ENCODE measurements at regions not wholly inside any gene's neighbourhood (a gene's known extent, or its start where the extent isn't known, plus 50 kb on each side); places are given as distances from the start of the nearest gene placed in this dataset.

- no peak overlapping the region for H3K4me3 Mint-ChIP-seq
- Histone ChIP-seq H3K27me3 (ENCODE audit: control insufficient read depth, insufficient read depth, low read length) (no peaks in the 10 kb centered on the region), H3K9me3 (ENCODE audit: control insufficient read depth, insufficient read depth, low read length) (no peaks in the 10 kb centered on the region), H3K36me3 (ENCODE audit: control insufficient read depth, insufficient read depth, low read length) (no peaks in the 10 kb centered on the region), H3K4me1 (ENCODE audit: control insufficient read depth, insufficient read depth, low read length) (no peaks in the 10 kb centered on the region), H3K4me3 (ENCODE audit: low read length) (no peak overlapping the region), H3K27ac (ENCODE audit: low read length) (no peak overlapping the region)
- DNase-seq (no peak), ATAC-seq (no peak)
- intact Hi-C loops (cut with micrococcal nuclease): no loop called here
- peaks cover 20 to 54% of the 10 kb centered on the region in 2 donors for H3K27me3 Mint-ChIP-seq (ENCODE audit: low read depth in 2 of 2)
- 84% methylated on average over 6 of the region's 7 CpGs for WGBS (ENCODE audit: insufficient coverage)
- H3K36me3 Mint-ChIP-seq: no peaks in the 10 kb centered on the region
- no peaks in the 10 kb centered on the region for H3K9me3 Mint-ChIP-seq
- TF ChIP-seq CTCF (IDR thresholded peaks at IDR 0.05): no peak
- H3K4me1 Mint-ChIP-seq: peaks cover 0 to 5% of the 10 kb centered on the region in 2 donors
- no peak overlapping the region for H3K27ac Mint-ChIP-seq
Observed at GRCh38 chr7:22572937-22573336, 72.9 kb upstream of the STEAP1B start.

DNA sequence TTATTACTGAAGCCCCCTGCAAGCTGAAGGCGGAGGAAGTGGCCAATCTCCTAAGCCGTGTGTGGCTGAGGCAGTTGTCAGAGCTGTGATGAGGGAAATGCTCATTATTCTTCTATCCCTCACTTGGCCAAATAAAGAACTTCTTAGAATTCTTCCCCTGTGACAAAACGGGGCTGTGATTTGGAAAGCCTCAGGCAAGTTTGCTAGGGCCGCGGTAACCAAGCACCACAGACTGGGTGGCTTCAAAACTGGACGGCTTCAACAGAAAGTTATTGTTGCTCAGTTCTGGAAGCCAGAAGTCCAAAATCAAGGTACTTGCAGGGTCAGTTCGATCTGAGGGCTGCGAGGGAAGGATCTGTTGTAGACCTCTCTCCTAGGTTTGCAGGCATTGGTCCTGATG lies 72.3 kb upstream of the STEAP1B start:
- DNase-seq: no peak
- Histone ChIP-seq H3K27ac (ENCODE audit: low read length) (no peak overlapping the region), H3K4me3 (ENCODE audit: low read length) (no peak overlapping the region), H3K36me3 (ENCODE audit: control insufficient read depth, insufficient read depth, low read length) (no peaks in the 10 kb centered on the region), H3K4me1 (ENCODE audit: control insufficient read depth, insufficient read depth, low read length) (no peaks in the 10 kb centered on the region), H3K9me3 (ENCODE audit: control insufficient read depth, insufficient read depth, low read length) (no peaks in the 10 kb centered on the region), H3K27me3 (ENCODE audit: control insufficient read depth, insufficient read depth, low read length) (no peaks in the 10 kb centered on the region)
- Mint-ChIP-seq H3K36me3 (no peaks in the 10 kb centered on the region), H3K27me3 (ENCODE audit: low read depth in 2 of 2) (peaks cover 20 to 55% of the 10 kb centered on the region in 2 donors), H3K9me3 (no peaks in the 10 kb centered on the region), H3K4me3 (no peak overlapping the region), H3K4me1 (peaks cover 0 to 5% of the 10 kb centered on the region in 2 donors), H3K27ac (no peak overlapping the region)
- WGBS (ENCODE audit: insufficient coverage): 79% methylated on average over 6 of the region's 8 CpGs
- TF ChIP-seq CTCF (IDR thresholded peaks at IDR 0.05): no peak
- intact Hi-C loops (cut with micrococcal nuclease): no loop called here
- ATAC-seq: no peak

DNA sequence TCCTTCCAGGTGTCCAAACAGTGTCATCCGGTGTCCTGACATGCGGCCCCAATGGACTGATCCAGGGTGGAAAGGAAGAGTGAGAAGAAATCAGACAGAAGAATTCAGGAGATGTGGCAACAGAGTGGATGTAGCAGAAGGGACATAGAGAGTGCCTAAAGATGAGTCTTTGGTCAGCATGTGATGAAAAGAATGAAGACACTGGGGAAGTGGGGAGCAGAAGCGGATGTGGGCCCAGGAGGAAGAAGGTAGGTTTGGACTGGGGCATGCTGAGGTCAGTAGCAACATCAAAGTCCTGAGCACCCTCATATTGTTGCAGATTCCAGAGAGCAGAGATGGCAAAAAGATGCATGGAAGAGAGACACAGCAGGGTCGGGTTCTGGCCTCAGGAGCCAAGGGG lies 71.8 kb upstream of the STEAP1B start:
- H3K36me3 Mint-ChIP-seq: no peaks in the 10 kb centered on the region
- ATAC-seq (no peak), DNase-seq (no peak)
- H3K27ac Mint-ChIP-seq: no peak overlapping the region
- no peak overlapping the region for H3K4me3 Mint-ChIP-seq
- peaks cover 0 to 5% of the 10 kb centered on the region in 2 donors for H3K4me1 Mint-ChIP-seq
- peaks cover 24 to 59% of the 10 kb centered on the region in 2 donors for H3K27me3 Mint-ChIP-seq (ENCODE audit: low read depth in 2 of 2)
- WGBS (ENCODE audit: insufficient coverage): 89% methylated on average over 4 of the region's 4 CpGs
- TF ChIP-seq CTCF (IDR thresholded peaks at IDR 0.05): no peak
- Histone ChIP-seq H3K4me1 (ENCODE audit: control insufficient read depth, insufficient read depth, low read length) (no peaks in the 10 kb centered on the region), H3K9me3 (ENCODE audit: control insufficient read depth, insufficient read depth, low read length) (no peaks in the 10 kb centered on the region), H3K27ac (ENCODE audit: low read length) (no peak overlapping the region), H3K27me3 (ENCODE audit: control insufficient read depth, insufficient read depth, low read length) (no peaks in the 10 kb centered on the region), H3K4me3 (ENCODE audit: low read length) (no peak overlapping the region), H3K36me3 (ENCODE audit: control insufficient read depth, insufficient read depth, low read length) (no peaks in the 10 kb centered on the region)
- intact Hi-C loops (cut with micrococcal nuclease): no loop called here
- H3K9me3 Mint-ChIP-seq: no peaks in the 10 kb centered on the region

- Histone ChIP-seq H3K36me3 (ENCODE audit: control insufficient read depth, insufficient read depth, low read length) (no peaks in the 10 kb centered on the region), H3K4me1 (ENCODE audit: control insufficient read depth, insufficient read depth, low read length) (peaks cover 8% of the 10 kb centered on the region), H3K9me3 (ENCODE audit: control insufficient read depth, insufficient read depth, low read length) (no peaks in the 10 kb centered on the region), H3K4me3 (ENCODE audit: low read length) (no peak overlapping the region), H3K27me3 (ENCODE audit: control insufficient read depth, insufficient read depth, low read length) (no peaks in the 10 kb centered on the region), H3K27ac (ENCODE audit: low read length) (no peak overlapping the region)
- H3K27ac Mint-ChIP-seq: no peak overlapping the region
- H3K9me3 Mint-ChIP-seq: no peaks in the 10 kb centered on the region
- DNase-seq: peak in 1 of 2 donors; percentile 53
- WGBS (ENCODE audit: insufficient coverage): 39% methylated on average over 11 of the region's 11 CpGs
- H3K36me3 Mint-ChIP-seq: no peaks in the 10 kb centered on the region
- no peak for TF ChIP-seq CTCF (IDR thresholded peaks at IDR 0.05)
- H3K4me1 Mint-ChIP-seq: peaks cover 6 to 10% of the 10 kb centered on the region in 2 donors
- no peak overlapping the region for H3K4me3 Mint-ChIP-seq
- H3K27me3 Mint-ChIP-seq (ENCODE audit: low read depth in 2 of 2): peaks cover 31 to 75% of the 10 kb centered on the region in 2 donors
- peak in 2 of 3 donors; percentile 24 to 47 for ATAC-seq
- intact Hi-C loops (cut with micrococcal nuclease): no loop called here
Observed at GRCh38 chr7:22569586-22570321, 69.8 kb upstream of the STEAP1B start.
